SU-DHL-6 (cell line): ENCODE measurements at regions not wholly inside any gene's neighbourhood (a gene's known extent, or its start where the extent isn't known, plus 50 kb on each side); places are given as distances from the start of the nearest gene placed in this dataset.

Experiments
- CTCF ChIP-seq: fragments of 200-600 bp; sonication (generic); IDR thresholded peaks from one replicate; pipeline ENCODE4 v1.5.1; 2017; ENCODE audit warnings: antibody characterized with exemption, mild to moderate bottlenecking, low read length, moderate library complexity; ENCODE audit not compliant: insufficient read depth, poor library complexity, severe bottlenecking
- EZH2phosphoT487 ChIP-seq: fragments of 200-600 bp; sonication (generic), shearing (Covaris generic); conservative IDR thresholded peaks from 2 replicates; pipeline ENCODE4 v1.6.1; 2018; ENCODE audit warnings: mild to moderate bottlenecking, antibody characterized with exemption, low read length, moderate library complexity, mixed read lengths

- TF ChIP-seq CTCF (no peak), EZH2phosphoT487 (no peak)
Observed at GRCh38 chr1:55928576-55928975, 650.8 kb downstream of the PLPP3 start.
